DND-41 (cell line): ENCODE measurements at regions not wholly inside any gene's neighbourhood (a gene's known extent, or its start where the extent isn't known, plus 50 kb on each side); places are given as distances from the start of the nearest gene placed in this dataset.
A peak's percentile ranks its signal among the peaks of the same experiment; 100 is the strongest.

Source experiments
- ATAC-seq: fragments of 200-7000 bp; cut with Tn5 transposase; 3 replicates; pipeline ENCODE4 v1.9.1; 2021; ENCODE audit warnings: low read depth; ENCODE audit not compliant: insufficient read depth
- DNase-seq: peaks from one replicate; pipeline ENCODE4 v3.0.0-alpha.2; 2020
- H2AFZ ChIP-seq: 2 replicates; pipeline ENCODE4 v1.6.0; 2012; ENCODE audit warnings: low read depth, low read length
- H3K27ac ChIP-seq: 2 replicates; pipeline ENCODE4 v1.5.1; 2012; ENCODE audit warnings: low read length, inconsistent platforms
- H3K27me3 ChIP-seq: fragments of 200-600 bp; sonication (generic); 2 replicates; pipeline ENCODE4 v1.6.0; 2012; ENCODE audit warnings: low read length, mild to moderate bottlenecking, inconsistent platforms; ENCODE audit not compliant: insufficient read depth, poor library complexity
- H3K36me3 ChIP-seq: 2 replicates; pipeline ENCODE4 v1.5.1; 2012; ENCODE audit warnings: low read length, inconsistent platforms; ENCODE audit not compliant: insufficient read depth
- H3K4me1 ChIP-seq: 2 replicates; pipeline ENCODE4 v1.5.1; 2012; ENCODE audit warnings: mild to moderate bottlenecking, low read length; ENCODE audit not compliant: insufficient read depth
- H3K4me2 ChIP-seq: 2 replicates; pipeline ENCODE4 v1.6.0; 2012; ENCODE audit warnings: mild to moderate bottlenecking, moderate library complexity, low read length, inconsistent platforms; ENCODE audit not compliant: insufficient read depth
- H3K4me3 ChIP-seq, 2 experiments: fragments of 200-600 bp in 1 of 2; shearing (Covaris generic) in 1 of 2; 2 replicates each; pipeline ENCODE4 v1.5.1; 2012 to 2016; ENCODE audit warnings: inconsistent platforms in 2 of 2, low read length in 2 of 2, mild to moderate bottlenecking in 2 of 2, low read depth in 1 of 2, moderate library complexity in 1 of 2
- H3K79me2 ChIP-seq: 2 replicates; pipeline ENCODE4 v1.6.0; 2012; ENCODE audit warnings: low read length, inconsistent platforms; ENCODE audit not compliant: insufficient read depth
- H3K9ac ChIP-seq: 2 replicates; pipeline ENCODE4 v1.6.0; 2012; ENCODE audit warnings: low read depth, mild to moderate bottlenecking, inconsistent platforms, low read length, moderate library complexity
- H3K9me3 ChIP-seq: 2 replicates; pipeline ENCODE4 v1.5.1; 2012; ENCODE audit warnings: low read length, moderate library complexity, mild to moderate bottlenecking, inconsistent platforms; ENCODE audit not compliant: insufficient read depth, severe bottlenecking
- H4K20me1 ChIP-seq: 2 replicates; pipeline ENCODE4 v1.6.0; 2012; ENCODE audit warnings: low read length; ENCODE audit not compliant: insufficient read depth
- CTCF ChIP-seq: IDR thresholded peaks from 2 replicates; pipeline ENCODE4 v1.5.1; 2012; ENCODE audit warnings: borderline replicate concordance, low read length, moderate library complexity, mild to moderate bottlenecking; ENCODE audit not compliant: poor library complexity, severe bottlenecking; ENCODE audit errors: extremely low read depth
- EZH2 ChIP-seq: IDR thresholded peaks from 3 replicates; pipeline ENCODE4 v1.6.1; 2012; ENCODE audit warnings: borderline replicate concordance, low read depth, mild to moderate bottlenecking, moderate library complexity, low read length, inconsistent platforms; ENCODE audit not compliant: severe bottlenecking

DNA sequence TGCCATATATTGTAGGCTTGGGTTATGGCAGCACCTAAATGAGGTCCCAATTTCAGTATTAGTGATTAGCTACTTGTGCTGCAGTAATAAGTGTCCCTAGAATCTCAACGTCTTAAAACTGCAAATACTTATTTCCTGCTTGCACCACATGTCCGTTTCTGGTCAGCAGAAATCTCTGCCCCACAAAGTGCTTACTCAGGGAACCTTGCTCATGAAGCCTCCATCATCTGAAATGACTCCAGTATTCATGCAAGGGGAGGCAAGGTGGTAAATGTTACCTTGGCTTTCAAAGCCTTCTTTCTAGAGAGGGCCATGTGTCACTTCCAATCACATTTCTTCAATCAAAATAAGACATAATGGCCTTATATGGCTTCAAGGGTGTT is 274.2 kb upstream of the KAZN start:
- H3K27me3 ChIP-seq = no peaks in the 10 kb centered on the region
- no peaks in the 10 kb centered on the region for H3K79me2 ChIP-seq
- H3K4me3 ChIP-seq = no peak overlapping the region
- H3K4me1 ChIP-seq = peaks cover 55% of the 10 kb centered on the region
- H3K27ac ChIP-seq = peak overlapping the region; percentile 97
- H2AFZ ChIP-seq = no peak overlapping the region
- H3K36me3 ChIP-seq = peaks cover 6% of the 10 kb centered on the region
- ATAC-seq (no peak), DNase-seq (no peak)
- H3K9me3 ChIP-seq = peaks cover 12% of the 10 kb centered on the region
- no peak overlapping the region for H3K9ac ChIP-seq
- H3K4me2 ChIP-seq = no peak overlapping the region
- no peaks in the 10 kb centered on the region for H4K20me1 ChIP-seq
- no peak for TF ChIP-seq EZH2

DNA sequence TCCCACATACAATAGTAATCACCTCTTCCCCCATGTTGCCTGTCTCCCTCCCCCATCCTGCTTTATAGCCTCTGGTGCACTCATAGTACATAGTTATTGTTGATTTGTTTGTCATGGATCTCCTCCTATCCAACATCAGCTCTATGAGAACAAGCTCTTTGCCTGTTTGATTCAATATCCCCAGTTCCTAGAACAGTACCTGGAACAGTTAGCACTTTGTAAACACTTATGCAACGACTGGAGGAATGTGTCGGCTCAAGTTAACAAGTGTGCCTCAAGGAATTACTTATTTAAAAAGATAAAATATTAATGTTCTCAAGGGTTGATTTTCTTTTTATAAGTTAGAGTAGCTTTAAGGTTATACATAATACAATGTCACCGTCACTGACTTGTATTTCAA is 271.6 kb upstream of the KAZN start:
- H2AFZ ChIP-seq = no peak overlapping the region
- peaks cover 24% of the 10 kb centered on the region for H3K9me3 ChIP-seq
- H3K27me3 ChIP-seq = no peaks in the 10 kb centered on the region
- peaks cover 29% of the 10 kb centered on the region for H3K4me1 ChIP-seq
- TF ChIP-seq EZH2 (no peak), CTCF (no peak)
- ATAC-seq = no peak
- no peak overlapping the region for H3K4me3 ChIP-seq
- H3K4me2 ChIP-seq = no peak overlapping the region
- H3K27ac ChIP-seq = no peak overlapping the region
- no peak overlapping the region for H3K9ac ChIP-seq
- H4K20me1 ChIP-seq = no peaks in the 10 kb centered on the region
- H3K79me2 ChIP-seq = no peaks in the 10 kb centered on the region
- peaks cover 6% of the 10 kb centered on the region for H3K36me3 ChIP-seq
- no peak for DNase-seq

DNA sequence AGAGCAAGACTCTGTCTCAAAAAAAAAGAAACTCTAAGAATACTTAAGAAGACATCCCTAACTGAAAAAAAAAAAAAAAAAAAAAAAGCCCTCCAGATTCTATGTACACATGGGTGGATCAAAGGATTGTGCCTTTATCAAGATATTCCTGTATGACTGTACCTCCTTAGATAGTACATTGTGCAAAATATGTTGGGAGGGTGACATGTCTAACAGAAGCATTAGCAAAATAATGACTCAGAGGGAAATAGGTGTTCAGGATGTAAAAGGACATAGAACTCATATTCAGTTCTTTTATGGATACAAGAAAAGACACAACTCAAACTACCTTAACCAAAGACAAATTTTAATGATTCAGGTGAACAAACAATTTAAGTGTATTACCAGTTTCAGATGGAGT is 269.8 kb upstream of the KAZN start:
- H3K36me3 ChIP-seq = no peaks in the 10 kb centered on the region
- H3K4me3 ChIP-seq = no peak overlapping the region
- no peak overlapping the region for H2AFZ ChIP-seq
- ATAC-seq (no peak), DNase-seq (no peak)
- H3K79me2 ChIP-seq = no peaks in the 10 kb centered on the region
- H3K27me3 ChIP-seq = no peaks in the 10 kb centered on the region
- no peak for TF ChIP-seq EZH2
- TF ChIP-seq CTCF = no peak
- H3K27ac ChIP-seq = no peak overlapping the region
- no peaks in the 10 kb centered on the region for H4K20me1 ChIP-seq
- no peak overlapping the region for H3K9ac ChIP-seq
- H3K4me2 ChIP-seq = no peak overlapping the region
- peaks cover 12% of the 10 kb centered on the region for H3K9me3 ChIP-seq
- H3K4me1 ChIP-seq = peaks cover 28% of the 10 kb centered on the region

GRCh38 chr1:14332158-14332557 is 266.3 kb upstream of the KAZN start:
- H3K27me3 ChIP-seq = no peaks in the 10 kb centered on the region
- peak overlapping the region; percentile 50; the same call in 1 of the 2 replicates for H2AFZ ChIP-seq
- peaks cover 12% of the 10 kb centered on the region for H3K9me3 ChIP-seq
- DNase-seq (no peak), ATAC-seq (no peak)
- no peak overlapping the region for H3K9ac ChIP-seq
- no peaks in the 10 kb centered on the region for H3K79me2 ChIP-seq
- TF ChIP-seq EZH2 = no peak
- TF ChIP-seq CTCF = no peak
- H3K36me3 ChIP-seq = no peaks in the 10 kb centered on the region
- no peak overlapping the region for H3K4me2 ChIP-seq
- peaks cover 43% of the 10 kb centered on the region for H3K4me1 ChIP-seq
- H3K27ac ChIP-seq = peak overlapping the region; percentile 83
- H4K20me1 ChIP-seq = no peaks in the 10 kb centered on the region
- H3K4me3 ChIP-seq = no peak overlapping the region
